CD8-positive, alpha-beta memory T cell (primary cell): ENCODE measurements at regions not wholly inside any gene's neighbourhood (a gene's known extent, or its start where the extent isn't known, plus 50 kb on each side); places are given as distances from the start of the nearest gene placed in this dataset.

Source experiments
- CTCF ChIA-PET: fragments of 350-600 bp; sonication (Branson Sonifier 250); formaldehyde crosslinking; loops from one replicate; lab custom pipeline; 2021; ENCODE audit warnings: antibody characterized with exemption; lab: Charles Lee
- POLR2A ChIA-PET: fragments of 350-600 bp; sonication (Branson Sonifier 250); formaldehyde crosslinking; loops from one replicate; lab custom pipeline; 2021; ENCODE audit warnings: antibody characterized with exemption; lab: Charles Lee
- DNase-seq, 5 donors: peaks; one replicate each; pipeline versions ENCODE4 v3.0.0 to v3.0.0-alpha.2; 2020 to 2022; ENCODE audit warnings: mixed read lengths in 1 of 5
- H3K27ac ChIP-seq: one replicate; pipeline ENCODE4 v1.7.0; 2013; ENCODE audit warnings: low read depth, mild to moderate bottlenecking, low read length, moderate library complexity
- H3K27me3 ChIP-seq: 2 replicates; pipeline ENCODE4 v1.7.0; 2013; ENCODE audit warnings: low read length, mild to moderate bottlenecking; ENCODE audit not compliant: insufficient read depth, poor library complexity, severe bottlenecking
- H3K36me3 ChIP-seq: 2 replicates; pipeline ENCODE4 v1.7.0; 2013; ENCODE audit warnings: mild to moderate bottlenecking, low read length, moderate library complexity; ENCODE audit not compliant: insufficient read depth
- H3K4me1 ChIP-seq: 2 replicates; pipeline ENCODE4 v1.7.0; 2013; ENCODE audit warnings: mild to moderate bottlenecking, low read length, moderate library complexity; ENCODE audit not compliant: insufficient read depth
- H3K4me3 ChIP-seq: 2 replicates; pipeline ENCODE4 v1.7.0; 2013; ENCODE audit warnings: mild to moderate bottlenecking, low read length
- H3K9me3 ChIP-seq: 2 replicates; pipeline ENCODE4 v1.7.0; 2013; ENCODE audit warnings: mild to moderate bottlenecking, low read length
- H3K27ac Mint-ChIP-seq, 8 donors: one replicate each; pipeline ENCODE4 v1.8.0; 2020 to 2021; ENCODE audit warnings: mixed read lengths in 8 of 8, mild to moderate bottlenecking in 6 of 8, inconsistent platforms in 3 of 8, moderate library complexity in 3 of 8
- H3K27me3 Mint-ChIP-seq, 2 donors: one replicate each; pipeline ENCODE4 v1.8.0; 2020 to 2021; ENCODE audit warnings: mixed read lengths in 2 of 2, mild to moderate bottlenecking in 1 of 2, moderate library complexity in 1 of 2
- H3K36me3 Mint-ChIP-seq, 3 donors: one replicate each; pipeline ENCODE4 v1.8.0; 2020 to 2021; ENCODE audit warnings: mixed read lengths in 3 of 3, inconsistent platforms in 1 of 3, mild to moderate bottlenecking in 1 of 3
- H3K4me1 Mint-ChIP-seq, 3 donors: one replicate each; pipeline ENCODE4 v1.8.0; 2020 to 2021; ENCODE audit warnings: mixed read lengths in 3 of 3, inconsistent platforms in 1 of 3, mild to moderate bottlenecking in 1 of 3
- H3K4me3 Mint-ChIP-seq, 7 donors: one replicate each; pipeline ENCODE4 v1.8.0; 2020 to 2021; ENCODE audit warnings: mixed read lengths in 7 of 7, mild to moderate bottlenecking in 6 of 7, moderate library complexity in 4 of 7, inconsistent platforms in 2 of 7
- H3K9me3 Mint-ChIP-seq, 5 donors: one replicate each; pipeline ENCODE4 v1.8.0; 2020 to 2022; ENCODE audit warnings: mixed read lengths in 5 of 5, mild to moderate bottlenecking in 3 of 5, moderate library complexity in 2 of 5, inconsistent platforms in 1 of 5

DNA sequence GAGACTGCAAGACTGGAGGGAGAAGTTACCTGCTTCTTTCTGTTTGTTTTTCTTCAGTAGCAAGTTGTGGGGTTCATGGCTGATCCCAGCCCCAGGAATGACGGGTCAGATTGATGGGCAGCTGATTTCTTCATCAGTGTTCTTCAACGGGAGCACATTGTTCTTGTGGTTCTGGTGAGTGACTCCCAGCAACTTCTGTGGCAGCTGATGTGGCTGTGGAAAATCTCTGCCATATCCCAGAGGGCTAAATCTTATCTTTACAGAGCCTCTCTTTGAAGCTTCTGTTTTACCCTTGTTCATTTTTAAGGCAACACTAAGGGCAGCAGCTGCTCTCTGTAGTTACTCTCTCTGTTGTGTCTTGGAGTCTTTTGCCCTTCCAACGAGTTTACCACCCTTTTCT lies 710.3 kb downstream of the PRELID2 start:
- H3K4me1 ChIP-seq, result no peaks in the 10 kb centered on the region
- H3K4me1 Mint-ChIP-seq, result no peaks in the 10 kb centered on the region
- ChIA-PET CTCF (no interaction called here), POLR2A (no interaction called here)
- H3K27ac Mint-ChIP-seq, result no peak overlapping the region
- no peaks in the 10 kb centered on the region for H3K36me3 ChIP-seq
- no peaks in the 10 kb centered on the region for H3K27me3 ChIP-seq
- DNase-seq, result no peak
- H3K4me3 ChIP-seq, result no peak overlapping the region
- H3K9me3 Mint-ChIP-seq, result peaks cover under 1 to 16% (median 7%) of the 10 kb centered on the region in 5 donors
- no peaks in the 10 kb centered on the region for H3K36me3 Mint-ChIP-seq
- no peak overlapping the region for H3K4me3 Mint-ChIP-seq
- H3K27ac ChIP-seq, result no peak overlapping the region
- H3K27me3 Mint-ChIP-seq, result no peaks in the 10 kb centered on the region
- H3K9me3 ChIP-seq, result no peaks in the 10 kb centered on the region

GRCh38 chr5:145118611-145119010 lies 716.5 kb downstream of the PRELID2 start:
- DNase-seq, result no peak
- Histone ChIP-seq H3K4me1 (no peaks in the 10 kb centered on the region), H3K4me3 (no peak overlapping the region), H3K9me3 (no peaks in the 10 kb centered on the region), H3K27me3 (no peaks in the 10 kb centered on the region), H3K27ac (no peak overlapping the region), H3K36me3 (no peaks in the 10 kb centered on the region)
- ChIA-PET POLR2A (no interaction called here), CTCF (no interaction called here)
- H3K27me3 Mint-ChIP-seq, result no peaks in the 10 kb centered on the region
- H3K27ac Mint-ChIP-seq, result no peak overlapping the region
- no peak overlapping the region for H3K4me3 Mint-ChIP-seq
- no peaks in the 10 kb centered on the region for H3K36me3 Mint-ChIP-seq
- H3K4me1 Mint-ChIP-seq, result no peaks in the 10 kb centered on the region
- peaks cover 0 to 11% (median 6%) of the 10 kb centered on the region in 5 donors for H3K9me3 Mint-ChIP-seq

GRCh38 chr5:145118127-145118526 lies 717.0 kb downstream of the PRELID2 start:
- no peaks in the 10 kb centered on the region for H3K9me3 ChIP-seq
- no peak for DNase-seq
- H3K4me1 Mint-ChIP-seq, result no peaks in the 10 kb centered on the region
- no peaks in the 10 kb centered on the region for H3K4me1 ChIP-seq
- H3K4me3 ChIP-seq, result no peak overlapping the region
- no peak overlapping the region for H3K4me3 Mint-ChIP-seq
- POLR2A ChIA-PET, result no interaction called here
- peaks cover 0 to 11% (median 8%) of the 10 kb centered on the region in 5 donors for H3K9me3 Mint-ChIP-seq
- no peaks in the 10 kb centered on the region for H3K27me3 Mint-ChIP-seq
- H3K36me3 ChIP-seq, result no peaks in the 10 kb centered on the region
- no peak overlapping the region for H3K27ac ChIP-seq
- no peaks in the 10 kb centered on the region for H3K27me3 ChIP-seq
- H3K36me3 Mint-ChIP-seq, result no peaks in the 10 kb centered on the region
- CTCF ChIA-PET, result no interaction called here
- H3K27ac Mint-ChIP-seq, result no peak overlapping the region

- H3K4me1 Mint-ChIP-seq, result no peaks in the 10 kb centered on the region
- no peak for DNase-seq
- no peak overlapping the region for H3K4me3 Mint-ChIP-seq
- CTCF ChIA-PET, result no interaction called here
- Histone ChIP-seq H3K27me3 (no peaks in the 10 kb centered on the region), H3K27ac (no peak overlapping the region), H3K36me3 (no peaks in the 10 kb centered on the region), H3K9me3 (no peaks in the 10 kb centered on the region), H3K4me3 (no peak overlapping the region), H3K4me1 (no peaks in the 10 kb centered on the region)
- no peaks in the 10 kb centered on the region for H3K27me3 Mint-ChIP-seq
- H3K27ac Mint-ChIP-seq, result no peak overlapping the region
- no peaks in the 10 kb centered on the region for H3K36me3 Mint-ChIP-seq
- POLR2A ChIA-PET, result no interaction called here
- H3K9me3 Mint-ChIP-seq, result peaks cover 0 to 11% (median 8%) of the 10 kb centered on the region in 5 donors
These were observed 717.9 kb downstream of the PRELID2 start for GRCh38 chr5:145117285-145117684.

GRCh38 chr5:145111420-145111819 lies 723.7 kb downstream of the PRELID2 start:
- H3K36me3 Mint-ChIP-seq, result no peaks in the 10 kb centered on the region
- no peak for DNase-seq
- POLR2A ChIA-PET, result no interaction called here
- no peaks in the 10 kb centered on the region for H3K4me1 ChIP-seq
- no peaks in the 10 kb centered on the region for H3K27me3 Mint-ChIP-seq
- no peak overlapping the region for H3K27ac Mint-ChIP-seq
- no peak overlapping the region for H3K27ac ChIP-seq
- CTCF ChIA-PET, result no interaction called here
- no peak overlapping the region for H3K4me3 ChIP-seq
- peaks cover 2 to 7% (median 4%) of the 10 kb centered on the region in 5 donors for H3K9me3 Mint-ChIP-seq
- H3K4me1 Mint-ChIP-seq, result no peaks in the 10 kb centered on the region
- no peak overlapping the region for H3K4me3 Mint-ChIP-seq
- no peaks in the 10 kb centered on the region for H3K27me3 ChIP-seq
- no peaks in the 10 kb centered on the region for H3K36me3 ChIP-seq
- no peaks in the 10 kb centered on the region for H3K9me3 ChIP-seq

DNA sequence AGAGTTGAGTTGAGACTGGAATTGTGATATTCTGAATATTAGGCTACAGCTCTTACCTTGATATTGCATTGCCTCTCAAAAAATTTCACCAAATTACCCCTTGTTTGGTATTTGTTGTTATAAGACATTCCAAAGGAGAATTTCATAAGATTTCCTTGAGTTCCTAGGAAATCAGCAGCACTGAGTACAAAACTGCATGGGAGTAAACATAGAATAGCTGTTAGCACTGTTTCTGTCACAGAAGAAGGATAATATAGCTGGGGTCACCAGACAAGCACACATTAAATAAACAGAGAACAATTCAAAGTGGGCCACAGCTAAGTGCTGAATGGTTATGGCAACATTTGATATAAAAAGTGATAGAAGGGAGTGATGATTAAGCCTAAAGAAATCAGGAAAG lies 724.3 kb downstream of the PRELID2 start:
- H3K4me1 Mint-ChIP-seq, result no peaks in the 10 kb centered on the region
- no peak overlapping the region for H3K4me3 ChIP-seq
- H3K36me3 Mint-ChIP-seq, result no peaks in the 10 kb centered on the region
- no peaks in the 10 kb centered on the region for H3K27me3 Mint-ChIP-seq
- H3K27me3 ChIP-seq, result no peaks in the 10 kb centered on the region
- peaks cover 2 to 8% (median 4%) of the 10 kb centered on the region in 5 donors for H3K9me3 Mint-ChIP-seq
- no peak overlapping the region for H3K4me3 Mint-ChIP-seq
- H3K27ac ChIP-seq, result no peak overlapping the region
- ChIA-PET CTCF (no interaction called here), POLR2A (no interaction called here)
- no peak for DNase-seq
- no peak overlapping the region for H3K27ac Mint-ChIP-seq
- H3K9me3 ChIP-seq, result no peaks in the 10 kb centered on the region
- no peaks in the 10 kb centered on the region for H3K36me3 ChIP-seq
- H3K4me1 ChIP-seq, result no peaks in the 10 kb centered on the region

- Mint-ChIP-seq H3K27me3 (no peaks in the 10 kb centered on the region), H3K36me3 (no peaks in the 10 kb centered on the region), H3K9me3 (peaks cover 0 to 8% (median 4%) of the 10 kb centered on the region in 5 donors), H3K4me3 (no peak overlapping the region), H3K27ac (no peak overlapping the region), H3K4me1 (no peaks in the 10 kb centered on the region)
- Histone ChIP-seq H3K4me3 (no peak overlapping the region), H3K27ac (no peak overlapping the region), H3K27me3 (no peaks in the 10 kb centered on the region), H3K4me1 (no peaks in the 10 kb centered on the region), H3K9me3 (no peaks in the 10 kb centered on the region), H3K36me3 (no peaks in the 10 kb centered on the region)
- CTCF ChIA-PET, result no interaction called here
- DNase-seq, result no peak
- POLR2A ChIA-PET, result no interaction called here
These were observed 725.0 kb downstream of the PRELID2 start for GRCh38 chr5:145110181-145110580.

DNA sequence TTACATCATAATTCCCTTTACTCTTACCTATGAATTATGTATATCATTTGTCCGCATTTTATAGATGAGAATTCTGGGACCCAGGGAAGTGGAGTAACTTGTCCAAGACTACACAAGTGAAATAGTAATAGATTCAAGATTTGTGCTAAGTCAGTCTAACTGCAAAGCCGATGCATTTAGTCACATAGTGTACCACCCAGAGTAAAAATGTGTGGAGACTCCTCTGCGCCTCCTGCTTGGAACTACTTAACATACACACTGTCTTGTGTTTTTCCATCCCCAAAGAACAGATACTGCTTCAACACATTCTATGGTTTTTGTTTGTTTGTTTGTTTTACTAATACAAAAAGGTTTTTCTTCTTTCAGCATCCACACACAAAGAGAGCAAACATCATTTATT lies 729.8 kb downstream of the PRELID2 start:
- no peaks in the 10 kb centered on the region for H3K36me3 Mint-ChIP-seq
- DNase-seq, result no peak
- no peaks in the 10 kb centered on the region for H3K36me3 ChIP-seq
- no peaks in the 10 kb centered on the region for H3K27me3 Mint-ChIP-seq
- H3K4me3 ChIP-seq, result no peak overlapping the region
- H3K4me1 ChIP-seq, result no peaks in the 10 kb centered on the region
- peaks cover 0 to 8% (median 2%) of the 10 kb centered on the region in 5 donors for H3K9me3 Mint-ChIP-seq
- no peak overlapping the region for H3K27ac Mint-ChIP-seq
- H3K27me3 ChIP-seq, result no peaks in the 10 kb centered on the region
- no peaks in the 10 kb centered on the region for H3K9me3 ChIP-seq
- no peak overlapping the region for H3K4me3 Mint-ChIP-seq
- POLR2A ChIA-PET, result no interaction called here
- CTCF ChIA-PET, result no interaction called here
- no peak overlapping the region for H3K27ac ChIP-seq
- no peaks in the 10 kb centered on the region for H3K4me1 Mint-ChIP-seq

- ChIA-PET POLR2A (no interaction called here), CTCF (no interaction called here)
- no peak overlapping the region for H3K4me3 ChIP-seq
- DNase-seq, result no peak
- Mint-ChIP-seq H3K36me3 (no peaks in the 10 kb centered on the region), H3K27me3 (no peaks in the 10 kb centered on the region), H3K4me1 (no peaks in the 10 kb centered on the region), H3K9me3 (peaks cover 0 to 8% (median 2%) of the 10 kb centered on the region in 5 donors), H3K27ac (no peak overlapping the region), H3K4me3 (no peak overlapping the region)
- H3K36me3 ChIP-seq, result no peaks in the 10 kb centered on the region
- H3K27ac ChIP-seq, result no peak overlapping the region
- no peaks in the 10 kb centered on the region for H3K27me3 ChIP-seq
- no peaks in the 10 kb centered on the region for H3K9me3 ChIP-seq
- H3K4me1 ChIP-seq, result no peaks in the 10 kb centered on the region
These were observed 731.0 kb downstream of the PRELID2 start for GRCh38 chr5:145104106-145104505.
